ENCODE measurements at regions not wholly inside any gene's neighbourhood (a gene's known extent, or its start where the extent isn't known, plus 50 kb on each side); places are given as distances from the start of the nearest gene placed in this dataset.

DNA sequence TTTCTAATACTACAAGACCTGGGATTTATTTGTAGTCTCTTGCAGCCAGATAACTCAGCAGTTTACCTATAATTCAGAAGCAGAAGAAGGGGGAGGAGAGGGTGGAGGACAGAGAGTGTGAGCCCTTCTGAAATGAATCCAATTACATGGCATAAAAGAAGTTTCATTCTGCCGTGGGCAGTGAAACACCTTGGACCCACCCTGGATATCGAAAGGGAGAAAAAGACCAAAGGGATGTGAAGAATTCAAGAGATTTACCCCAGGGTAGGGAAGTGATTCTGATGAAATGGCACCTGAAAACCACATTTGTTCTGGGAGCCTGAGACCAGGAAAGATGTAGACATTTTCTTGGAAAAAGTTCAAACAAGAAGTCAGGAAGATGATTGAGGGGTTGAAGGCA is 140.9 kb downstream of the NDFIP2 start:
- H3K36me3 Mint-ChIP-seq = no peaks in the 10 kb centered on the region
- ATAC-seq (no peak), DNase-seq (ENCODE audit: low spot score) (no peak)
- H3K27me3 Mint-ChIP-seq (ENCODE audit: low read depth) = no peaks in the 10 kb centered on the region; the same call in none of the 2 replicates
- peaks cover 11% of the 10 kb centered on the region for H3K9me3 Mint-ChIP-seq
- TF ChIP-seq IRF2 (CRISPR knock-in tag; IDR thresholded peaks at IDR 0.05; ENCODE audit: borderline replicate concordance, low read depth) (no peak), TEAD4 (CRISPR knock-in tag; IDR thresholded peaks at IDR 0.05) (no peak), CREB1 (CRISPR knock-in tag; IDR thresholded peaks at IDR 0.05) (no peak)
- TF ChIP-seq, protein P1, sequence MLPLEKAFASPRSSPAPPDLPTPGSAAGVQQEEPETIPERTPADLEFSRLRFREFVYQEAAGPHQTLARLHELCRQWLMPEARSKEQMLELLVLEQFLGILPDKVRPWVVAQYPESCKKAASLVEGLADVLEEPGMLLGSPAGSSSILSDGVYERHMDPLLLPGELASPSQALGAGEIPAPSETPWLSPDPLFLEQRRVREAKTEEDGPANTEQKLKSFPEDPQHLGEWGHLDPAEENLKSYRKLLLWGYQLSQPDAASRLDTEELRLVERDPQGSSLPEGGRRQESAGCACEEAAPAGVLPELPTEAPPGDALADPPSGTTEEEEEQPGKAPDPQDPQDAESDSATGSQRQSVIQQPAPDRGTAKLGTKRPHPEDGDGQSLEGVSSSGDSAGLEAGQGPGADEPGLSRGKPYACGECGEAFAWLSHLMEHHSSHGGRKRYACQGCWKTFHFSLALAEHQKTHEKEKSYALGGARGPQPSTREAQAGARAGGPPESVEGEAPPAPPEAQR (CRISPR knock-in tag; IDR thresholded peaks at IDR 0.05) = no peak
- TF ChIP-seq, protein P2, sequence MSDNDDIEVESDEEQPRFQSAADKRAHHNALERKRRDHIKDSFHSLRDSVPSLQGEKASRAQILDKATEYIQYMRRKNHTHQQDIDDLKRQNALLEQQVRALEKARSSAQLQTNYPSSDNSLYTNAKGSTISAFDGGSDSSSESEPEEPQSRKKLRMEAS (CRISPR knock-in tag; IDR thresholded peaks at IDR 0.05) = no peak
- H3K4me3 Mint-ChIP-seq = no peak overlapping the region
- peaks cover 7% of the 10 kb centered on the region; the same call in 1 of the 2 replicates for H3K4me1 Mint-ChIP-seq
- no peak overlapping the region for H3K27ac Mint-ChIP-seq
- POLR2A ChIA-PET = no interaction called here
- CTCF ChIA-PET = no interaction called here

DNA sequence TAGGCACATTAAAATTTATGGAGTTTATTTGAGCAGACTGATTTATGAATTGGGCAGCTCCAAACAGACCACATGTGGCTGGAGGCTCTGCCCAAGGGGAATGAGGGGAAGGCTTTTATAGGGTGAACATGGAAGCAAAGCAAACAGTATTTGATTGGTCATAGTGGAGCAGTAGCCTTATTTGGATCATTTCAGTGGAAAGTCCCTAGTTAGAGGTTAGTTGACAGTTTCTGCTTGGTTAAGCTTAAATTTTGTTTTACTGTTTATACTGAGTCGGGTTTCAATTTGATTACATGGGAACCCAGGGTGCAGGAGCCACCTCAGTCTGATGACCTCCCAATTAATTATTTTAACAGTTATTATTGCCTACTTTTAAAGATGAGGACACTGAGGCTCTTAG is 140.5 kb downstream of the NDFIP2 start:
- no peak for TF ChIP-seq CREB1 (CRISPR knock-in tag; IDR thresholded peaks at IDR 0.05)
- no peak for TF ChIP-seq ATF6 (CRISPR knock-in tag; IDR thresholded peaks at IDR 0.05)
- no peak for TF ChIP-seq NR3C1 (CRISPR knock-in tag; conservative IDR thresholded peaks at IDR 0.05; ENCODE audit: low read depth)
- TF ChIP-seq, protein P3, sequence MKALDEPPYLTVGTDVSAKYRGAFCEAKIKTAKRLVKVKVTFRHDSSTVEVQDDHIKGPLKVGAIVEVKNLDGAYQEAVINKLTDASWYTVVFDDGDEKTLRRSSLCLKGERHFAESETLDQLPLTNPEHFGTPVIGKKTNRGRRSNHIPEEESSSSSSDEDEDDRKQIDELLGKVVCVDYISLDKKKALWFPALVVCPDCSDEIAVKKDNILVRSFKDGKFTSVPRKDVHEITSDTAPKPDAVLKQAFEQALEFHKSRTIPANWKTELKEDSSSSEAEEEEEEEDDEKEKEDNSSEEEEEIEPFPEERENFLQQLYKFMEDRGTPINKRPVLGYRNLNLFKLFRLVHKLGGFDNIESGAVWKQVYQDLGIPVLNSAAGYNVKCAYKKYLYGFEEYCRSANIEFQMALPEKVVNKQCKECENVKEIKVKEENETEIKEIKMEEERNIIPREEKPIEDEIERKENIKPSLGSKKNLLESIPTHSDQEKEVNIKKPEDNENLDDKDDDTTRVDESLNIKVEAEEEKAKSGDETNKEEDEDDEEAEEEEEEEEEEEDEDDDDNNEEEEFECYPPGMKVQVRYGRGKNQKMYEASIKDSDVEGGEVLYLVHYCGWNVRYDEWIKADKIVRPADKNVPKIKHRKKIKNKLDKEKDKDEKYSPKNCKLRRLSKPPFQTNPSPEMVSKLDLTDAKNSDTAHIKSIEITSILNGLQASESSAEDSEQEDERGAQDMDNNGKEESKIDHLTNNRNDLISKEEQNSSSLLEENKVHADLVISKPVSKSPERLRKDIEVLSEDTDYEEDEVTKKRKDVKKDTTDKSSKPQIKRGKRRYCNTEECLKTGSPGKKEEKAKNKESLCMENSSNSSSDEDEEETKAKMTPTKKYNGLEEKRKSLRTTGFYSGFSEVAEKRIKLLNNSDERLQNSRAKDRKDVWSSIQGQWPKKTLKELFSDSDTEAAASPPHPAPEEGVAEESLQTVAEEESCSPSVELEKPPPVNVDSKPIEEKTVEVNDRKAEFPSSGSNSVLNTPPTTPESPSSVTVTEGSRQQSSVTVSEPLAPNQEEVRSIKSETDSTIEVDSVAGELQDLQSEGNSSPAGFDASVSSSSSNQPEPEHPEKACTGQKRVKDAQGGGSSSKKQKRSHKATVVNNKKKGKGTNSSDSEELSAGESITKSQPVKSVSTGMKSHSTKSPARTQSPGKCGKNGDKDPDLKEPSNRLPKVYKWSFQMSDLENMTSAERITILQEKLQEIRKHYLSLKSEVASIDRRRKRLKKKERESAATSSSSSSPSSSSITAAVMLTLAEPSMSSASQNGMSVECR (CRISPR knock-in tag; IDR thresholded peaks at IDR 0.05; ENCODE audit: borderline replicate concordance) = no peak
- no peak for TF ChIP-seq KAT7 (CRISPR knock-in tag; IDR thresholded peaks at IDR 0.05; ENCODE audit: borderline replicate concordance)
- TF ChIP-seq, protein P1 (CRISPR knock-in tag; IDR thresholded peaks at IDR 0.05) = no peak
- TF ChIP-seq ZNF138 (CRISPR knock-in tag; conservative IDR thresholded peaks at IDR 0.05) = no peak
- no peak for TF ChIP-seq ZBTB21 (CRISPR knock-in tag; IDR thresholded peaks at IDR 0.05; ENCODE audit: borderline replicate concordance)
- TF ChIP-seq ELF4 (CRISPR knock-in tag; IDR thresholded peaks at IDR 0.05; ENCODE audit: low read depth) = no peak
- TF ChIP-seq, protein P4, sequence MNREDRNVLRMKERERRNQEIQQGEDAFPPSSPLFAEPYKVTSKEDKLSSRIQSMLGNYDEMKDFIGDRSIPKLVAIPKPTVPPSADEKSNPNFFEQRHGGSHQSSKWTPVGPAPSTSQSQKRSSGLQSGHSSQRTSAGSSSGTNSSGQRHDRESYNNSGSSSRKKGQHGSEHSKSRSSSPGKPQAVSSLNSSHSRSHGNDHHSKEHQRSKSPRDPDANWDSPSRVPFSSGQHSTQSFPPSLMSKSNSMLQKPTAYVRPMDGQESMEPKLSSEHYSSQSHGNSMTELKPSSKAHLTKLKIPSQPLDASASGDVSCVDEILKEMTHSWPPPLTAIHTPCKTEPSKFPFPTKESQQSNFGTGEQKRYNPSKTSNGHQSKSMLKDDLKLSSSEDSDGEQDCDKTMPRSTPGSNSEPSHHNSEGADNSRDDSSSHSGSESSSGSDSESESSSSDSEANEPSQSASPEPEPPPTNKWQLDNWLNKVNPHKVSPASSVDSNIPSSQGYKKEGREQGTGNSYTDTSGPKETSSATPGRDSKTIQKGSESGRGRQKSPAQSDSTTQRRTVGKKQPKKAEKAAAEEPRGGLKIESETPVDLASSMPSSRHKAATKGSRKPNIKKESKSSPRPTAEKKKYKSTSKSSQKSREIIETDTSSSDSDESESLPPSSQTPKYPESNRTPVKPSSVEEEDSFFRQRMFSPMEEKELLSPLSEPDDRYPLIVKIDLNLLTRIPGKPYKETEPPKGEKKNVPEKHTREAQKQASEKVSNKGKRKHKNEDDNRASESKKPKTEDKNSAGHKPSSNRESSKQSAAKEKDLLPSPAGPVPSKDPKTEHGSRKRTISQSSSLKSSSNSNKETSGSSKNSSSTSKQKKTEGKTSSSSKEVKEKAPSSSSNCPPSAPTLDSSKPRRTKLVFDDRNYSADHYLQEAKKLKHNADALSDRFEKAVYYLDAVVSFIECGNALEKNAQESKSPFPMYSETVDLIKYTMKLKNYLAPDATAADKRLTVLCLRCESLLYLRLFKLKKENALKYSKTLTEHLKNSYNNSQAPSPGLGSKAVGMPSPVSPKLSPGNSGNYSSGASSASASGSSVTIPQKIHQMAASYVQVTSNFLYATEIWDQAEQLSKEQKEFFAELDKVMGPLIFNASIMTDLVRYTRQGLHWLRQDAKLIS (CRISPR knock-in tag; IDR thresholded peaks at IDR 0.05; ENCODE audit: borderline replicate concordance) = no peak
- TF ChIP-seq, protein P5, sequence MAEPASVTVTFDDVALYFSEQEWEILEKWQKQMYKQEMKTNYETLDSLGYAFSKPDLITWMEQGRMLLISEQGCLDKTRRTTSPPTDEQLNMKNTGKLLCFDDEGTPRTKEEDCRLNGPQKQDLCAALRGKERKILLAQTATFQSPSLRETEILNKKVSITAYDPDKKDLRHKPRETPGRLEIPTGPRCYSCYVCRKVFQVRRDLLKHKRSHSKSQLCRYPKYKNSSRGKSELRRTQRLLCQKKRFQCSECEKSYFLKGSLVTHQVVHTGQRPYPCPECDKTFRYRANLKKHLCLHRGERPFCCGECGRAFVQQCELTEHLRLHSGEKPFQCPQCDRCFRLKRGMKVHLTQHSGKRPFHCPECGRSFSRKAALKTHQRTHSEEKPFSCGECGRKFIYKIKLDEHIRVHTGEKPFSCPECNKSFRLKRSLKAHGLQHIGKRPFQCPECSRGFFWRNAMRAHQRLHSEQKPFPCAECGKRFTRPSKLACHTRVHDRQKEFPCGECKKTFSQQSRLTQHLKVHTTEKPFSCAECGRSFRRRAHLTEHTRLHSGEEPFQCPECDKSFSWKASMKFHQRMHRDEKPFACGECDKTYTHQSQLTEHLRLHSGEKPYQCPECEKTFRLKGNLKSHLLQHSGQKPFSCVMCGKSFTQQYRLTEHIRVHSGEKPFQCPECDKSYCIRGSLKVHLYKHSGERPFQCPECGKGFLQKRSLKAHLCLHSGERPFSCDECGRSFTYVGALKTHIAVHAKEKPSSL (CRISPR knock-in tag; conservative IDR thresholded peaks at IDR 0.05) = no peak
- TF ChIP-seq ETV6 (CRISPR knock-in tag; IDR thresholded peaks at IDR 0.05) = no peak
- peaks cover 11% of the 10 kb centered on the region for H3K9me3 Mint-ChIP-seq
- H3K4me3 Mint-ChIP-seq = no peak overlapping the region
- H3K4me1 Mint-ChIP-seq = peaks cover 7% of the 10 kb centered on the region; the same call in 1 of the 2 replicates
- POLR2A ChIA-PET = no interaction called here
- no peak overlapping the region for H3K27ac Mint-ChIP-seq
- no peaks in the 10 kb centered on the region; the same call in none of the 2 replicates for H3K27me3 Mint-ChIP-seq (ENCODE audit: low read depth)
- CTCF ChIA-PET = no interaction called here
- DNase-seq (ENCODE audit: low spot score) = no peak
- H3K36me3 Mint-ChIP-seq = no peaks in the 10 kb centered on the region
- no peak for ATAC-seq
